WTC11 (cell line): ENCODE measurements at regions not wholly inside any gene's neighbourhood (a gene's known extent, or its start where the extent isn't known, plus 50 kb on each side); places are given as distances from the start of the nearest gene placed in this dataset.

ENCODE experiments used
- ATAC-seq: fragments of 200-7000 bp; cut with Tn5 transposase; 2 replicates; pipeline ENCODE4 v1.10.0; 2021; ENCODE audit warnings: mild to moderate bottlenecking, moderate library complexity
- CTCF ChIA-PET: fragments of 300-600 bp; sonication (Branson Sonifier 250); formaldehyde crosslinking; loops from one replicate; lab custom pipeline; 2021; ENCODE audit warnings: antibody characterized with exemption; lab: Charles Lee
- POLR2A ChIA-PET: fragments of 350-600 bp; sonication (Branson Sonifier 250); formaldehyde crosslinking; loops from one replicate; lab custom pipeline; 2021; ENCODE audit warnings: antibody characterized with exemption; lab: Charles Lee
- DNase-seq: peaks from one replicate; pipeline ENCODE4 v3.0.0; 2021; ENCODE audit warnings: low spot score
- H3K27ac Mint-ChIP-seq: 2 replicates; pipeline ENCODE4 v1.8.0; 2021; ENCODE audit warnings: mixed read lengths
- H3K27me3 Mint-ChIP-seq: 2 replicates; pipeline ENCODE4 v1.8.0; 2021; ENCODE audit warnings: low read depth, mild to moderate bottlenecking, moderate library complexity, mixed read lengths
- H3K36me3 Mint-ChIP-seq: 2 replicates; pipeline ENCODE4 v1.8.0; 2021; ENCODE audit warnings: mixed read lengths
- H3K4me1 Mint-ChIP-seq: 2 replicates; pipeline ENCODE4 v1.8.0; 2022; ENCODE audit warnings: mixed read lengths
- H3K4me3 Mint-ChIP-seq: 2 replicates; pipeline ENCODE4 v1.8.0; 2021; ENCODE audit warnings: mild to moderate bottlenecking, moderate library complexity, mixed read lengths
- H3K9me3 Mint-ChIP-seq: 2 replicates; pipeline ENCODE4 v1.8.0; 2021; ENCODE audit warnings: mixed read lengths
- ATF1 ChIP-seq: sonication (generic); formaldehyde crosslinking; IDR thresholded peaks from 2 replicates; pipeline ENCODE4 v1.8.1; 2023; ENCODE audit warnings: mild to moderate bottlenecking, moderate library complexity, missing genetic modification reagents
- ATF2 ChIP-seq: sonication (generic); formaldehyde crosslinking; IDR thresholded peaks from 2 replicates; pipeline ENCODE4 v1.8.1; 2022; ENCODE audit warnings: low read depth, missing genetic modification reagents, borderline replicate concordance
- CDX4 ChIP-seq: fragments of 250-450 bp; sonication (Bioruptor Pico); IDR thresholded peaks from 2 replicates; pipeline ENCODE4 v1.9.0; 2021; ENCODE audit warnings: moderate library complexity, mild to moderate bottlenecking, inconsistent platforms, borderline replicate concordance
- CTCF ChIP-seq: fragments of 200-600 bp; IDR thresholded peaks from 2 replicates; pipeline ENCODE4 v1.8.0; 2022; ENCODE audit warnings: antibody characterized with exemption
- ETV6 ChIP-seq: sonication (generic); formaldehyde crosslinking; IDR thresholded peaks from 2 replicates; pipeline ENCODE4 v1.8.1; 2022; ENCODE audit warnings: mild to moderate bottlenecking, missing genetic modification reagents
- FOXP1 ChIP-seq: sonication (generic); formaldehyde crosslinking; IDR thresholded peaks from 2 replicates; pipeline ENCODE4 v1.8.0; 2022; ENCODE audit warnings: missing genetic modification reagents, mild to moderate bottlenecking, moderate library complexity, borderline replicate concordance
- MAX ChIP-seq: sonication (generic); formaldehyde crosslinking; IDR thresholded peaks from 2 replicates; pipeline ENCODE4 v1.8.0; 2022; ENCODE audit warnings: mild to moderate bottlenecking, missing genetic modification reagents
- MXD4 ChIP-seq: fragments of 250-450 bp; sonication (Bioruptor Pico); IDR thresholded peaks from 2 replicates; pipeline ENCODE4 v1.8.0; 2021; ENCODE audit warnings: mild to moderate bottlenecking, moderate library complexity, borderline replicate concordance
- OVOL2 ChIP-seq: fragments of 250-450 bp; sonication (Bioruptor Pico); IDR thresholded peaks from 2 replicates; pipeline ENCODE4 v1.9.0; 2021; ENCODE audit warnings: mild to moderate bottlenecking, borderline replicate concordance
- PRRX2 ChIP-seq: fragments of 250-450 bp; sonication (Bioruptor Pico); IDR thresholded peaks from 2 replicates; pipeline ENCODE4 v1.8.0; 2021; ENCODE audit warnings: mild to moderate bottlenecking
- ZNF219 ChIP-seq: sonication (generic); formaldehyde crosslinking; IDR thresholded peaks from 2 replicates; pipeline ENCODE4 v1.8.0; 2023; ENCODE audit warnings: missing genetic modification reagents, mild to moderate bottlenecking, borderline replicate concordance
- ZNF232 ChIP-seq: sonication (generic); formaldehyde crosslinking; IDR thresholded peaks from 2 replicates; pipeline ENCODE4 v1.8.0; 2022; ENCODE audit warnings: mild to moderate bottlenecking, missing genetic modification reagents
- ZNF416 ChIP-seq: fragments of 250-450 bp; sonication (Bioruptor Pico); IDR thresholded peaks from 2 replicates; pipeline ENCODE4 v1.9.0; 2021; ENCODE audit warnings: mild to moderate bottlenecking, inconsistent platforms
- ZNF671 ChIP-seq: fragments of 250-450 bp; sonication (Bioruptor Pico); IDR thresholded peaks from 2 replicates; pipeline ENCODE4 v1.8.0; 2021; ENCODE audit warnings: mild to moderate bottlenecking
- TF ChIP-seq, protein P1 (sequence below): sonication (generic); formaldehyde crosslinking; IDR thresholded peaks from 2 replicates; pipeline ENCODE4 v1.8.0; 2022; ENCODE audit warnings: mild to moderate bottlenecking, missing genetic modification reagents
- TF ChIP-seq, protein P2 (sequence below): fragments of 250-450 bp; sonication (Bioruptor Pico); IDR thresholded peaks from 2 replicates; pipeline ENCODE4 v1.9.0; 2021; ENCODE audit warnings: mild to moderate bottlenecking
- TF ChIP-seq, protein P3 (sequence below): fragments of 250-450 bp; sonication (Bioruptor Pico); conservative IDR thresholded peaks from 2 replicates; pipeline ENCODE4 v1.9.0; 2021; ENCODE audit warnings: mild to moderate bottlenecking

DNA sequence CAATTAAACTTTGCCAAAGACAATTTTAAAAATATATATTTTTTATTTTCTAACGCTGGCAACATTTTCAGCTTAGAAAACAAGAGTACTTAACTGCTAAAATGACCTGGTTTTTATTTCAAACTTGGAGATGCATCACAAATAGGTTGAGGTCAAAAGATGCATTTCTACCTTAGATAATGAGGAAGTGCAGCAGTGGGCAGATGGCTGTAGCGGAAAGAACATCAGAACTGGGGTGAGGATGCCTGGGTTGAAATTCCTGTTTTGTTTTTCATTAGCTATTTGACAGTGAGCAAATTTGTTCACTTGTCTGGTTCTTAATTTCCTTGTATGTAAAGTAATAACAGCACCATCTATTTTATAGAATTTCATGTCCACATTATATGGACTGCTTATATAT, 524.8 kb upstream of the KLF4 start (continued):
- TF ChIP-seq, protein P1, sequence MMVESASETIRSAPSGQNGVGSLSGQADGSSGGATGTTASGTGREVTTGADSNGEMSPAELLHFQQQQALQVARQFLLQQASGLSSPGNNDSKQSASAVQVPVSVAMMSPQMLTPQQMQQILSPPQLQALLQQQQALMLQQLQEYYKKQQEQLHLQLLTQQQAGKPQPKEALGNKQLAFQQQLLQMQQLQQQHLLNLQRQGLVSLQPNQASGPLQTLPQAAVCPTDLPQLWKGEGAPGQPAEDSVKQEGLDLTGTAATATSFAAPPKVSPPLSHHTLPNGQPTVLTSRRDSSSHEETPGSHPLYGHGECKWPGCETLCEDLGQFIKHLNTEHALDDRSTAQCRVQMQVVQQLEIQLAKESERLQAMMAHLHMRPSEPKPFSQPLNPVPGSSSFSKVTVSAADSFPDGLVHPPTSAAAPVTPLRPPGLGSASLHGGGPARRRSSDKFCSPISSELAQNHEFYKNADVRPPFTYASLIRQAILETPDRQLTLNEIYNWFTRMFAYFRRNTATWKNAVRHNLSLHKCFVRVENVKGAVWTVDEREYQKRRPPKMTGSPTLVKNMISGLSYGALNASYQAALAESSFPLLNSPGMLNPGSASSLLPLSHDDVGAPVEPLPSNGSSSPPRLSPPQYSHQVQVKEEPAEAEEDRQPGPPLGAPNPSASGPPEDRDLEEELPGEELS = no peak
- TF ChIP-seq, protein P2, sequence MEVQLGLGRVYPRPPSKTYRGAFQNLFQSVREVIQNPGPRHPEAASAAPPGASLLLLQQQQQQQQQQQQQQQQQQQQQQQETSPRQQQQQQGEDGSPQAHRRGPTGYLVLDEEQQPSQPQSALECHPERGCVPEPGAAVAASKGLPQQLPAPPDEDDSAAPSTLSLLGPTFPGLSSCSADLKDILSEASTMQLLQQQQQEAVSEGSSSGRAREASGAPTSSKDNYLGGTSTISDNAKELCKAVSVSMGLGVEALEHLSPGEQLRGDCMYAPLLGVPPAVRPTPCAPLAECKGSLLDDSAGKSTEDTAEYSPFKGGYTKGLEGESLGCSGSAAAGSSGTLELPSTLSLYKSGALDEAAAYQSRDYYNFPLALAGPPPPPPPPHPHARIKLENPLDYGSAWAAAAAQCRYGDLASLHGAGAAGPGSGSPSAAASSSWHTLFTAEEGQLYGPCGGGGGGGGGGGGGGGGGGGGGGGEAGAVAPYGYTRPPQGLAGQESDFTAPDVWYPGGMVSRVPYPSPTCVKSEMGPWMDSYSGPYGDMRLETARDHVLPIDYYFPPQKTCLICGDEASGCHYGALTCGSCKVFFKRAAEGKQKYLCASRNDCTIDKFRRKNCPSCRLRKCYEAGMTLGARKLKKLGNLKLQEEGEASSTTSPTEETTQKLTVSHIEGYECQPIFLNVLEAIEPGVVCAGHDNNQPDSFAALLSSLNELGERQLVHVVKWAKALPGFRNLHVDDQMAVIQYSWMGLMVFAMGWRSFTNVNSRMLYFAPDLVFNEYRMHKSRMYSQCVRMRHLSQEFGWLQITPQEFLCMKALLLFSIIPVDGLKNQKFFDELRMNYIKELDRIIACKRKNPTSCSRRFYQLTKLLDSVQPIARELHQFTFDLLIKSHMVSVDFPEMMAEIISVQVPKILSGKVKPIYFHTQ (CRISPR knock-in tag) = no peak
- TF ChIP-seq MAX (CRISPR knock-in tag) (no peak), CDX4 (CRISPR knock-in tag) (no peak), ETV6 (CRISPR knock-in tag) (no peak)
- TF ChIP-seq, all 79 proteins: peak for 0

- Mint-ChIP-seq H3K4me3 (no peak overlapping the region), H3K27me3 (no peaks in the 10 kb centered on the region)
- POLR2A ChIA-PET = no interaction called here
Measured at GRCh38 chr9:108012886-108013665, 523.5 kb upstream of the KLF4 start.

GRCh38 chr9:108012405-108012804, 522.8 kb upstream of the KLF4 start:
- DNase-seq = no peak
- H3K9me3 Mint-ChIP-seq = no peaks in the 10 kb centered on the region
- ChIA-PET POLR2A (no interaction called here), CTCF (no interaction called here)
- no peak overlapping the region for H3K27ac Mint-ChIP-seq
- no peak overlapping the region for H3K4me3 Mint-ChIP-seq
- H3K27me3 Mint-ChIP-seq = no peaks in the 10 kb centered on the region
- ATAC-seq = no peak
- H3K36me3 Mint-ChIP-seq = no peaks in the 10 kb centered on the region
- H3K4me1 Mint-ChIP-seq = peaks cover 12% of the 10 kb centered on the region
- TF ChIP-seq ATF2 (CRISPR knock-in tag) (no peak), FOXP1 (CRISPR knock-in tag) (no peak), MXD4 (CRISPR knock-in tag) (no peak), ATF1 (CRISPR knock-in tag) (no peak), OVOL2 (CRISPR knock-in tag) (no peak), ETV6 (CRISPR knock-in tag) (no peak)

More at GRCh38 chr9:108012886-108013665, 523.5 kb upstream of the KLF4 start:
- H3K36me3 Mint-ChIP-seq = no peaks in the 10 kb centered on the region
- DNase-seq (no peak), ATAC-seq (no peak)
- no peak for TF ChIP-seq ZNF671 (CRISPR knock-in tag)
- H3K9me3 Mint-ChIP-seq = no peaks in the 10 kb centered on the region; the same call in 1 of the 2 replicates
- peaks cover 18% of the 10 kb centered on the region for H3K4me1 Mint-ChIP-seq
- CTCF ChIA-PET = no interaction called here
- no peak overlapping the region for H3K27ac Mint-ChIP-seq

DNA sequence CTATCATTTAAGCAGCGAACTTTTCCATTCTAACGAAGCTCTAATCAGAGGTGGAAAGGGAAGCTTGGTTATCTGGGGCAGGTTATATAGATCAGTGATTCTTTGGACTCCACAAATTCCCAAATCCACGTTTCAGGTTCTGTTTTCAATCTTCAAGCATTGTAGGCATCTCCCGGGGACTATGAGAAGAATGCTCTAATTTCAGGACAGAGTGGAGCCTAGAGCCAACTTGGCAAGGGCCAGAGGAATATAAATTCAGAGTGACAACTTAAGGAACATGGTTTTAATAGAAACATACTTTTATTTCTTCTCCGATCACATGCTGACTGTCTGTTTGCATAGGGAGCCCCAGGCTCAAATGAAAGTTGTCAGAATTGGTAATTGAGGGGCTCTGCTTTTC, 514.0 kb upstream of the KLF4 start:
- Mint-ChIP-seq H3K36me3 (no peaks in the 10 kb centered on the region), H3K9me3 (peaks cover 7% of the 10 kb centered on the region), H3K27me3 (no peaks in the 10 kb centered on the region), H3K27ac (no peak overlapping the region), H3K4me3 (no peak overlapping the region), H3K4me1 (peaks cover 7% of the 10 kb centered on the region)
- ChIA-PET POLR2A (no interaction called here), CTCF (no interaction called here)
- ATAC-seq (no peak), DNase-seq (no peak)
- TF ChIP-seq ZNF416 (CRISPR knock-in tag) (no peak), ZNF219 (CRISPR knock-in tag) (no peak), ZNF232 (no peak), PRRX2 (no peak), CTCF (no peak)
- TF ChIP-seq, protein P3, sequence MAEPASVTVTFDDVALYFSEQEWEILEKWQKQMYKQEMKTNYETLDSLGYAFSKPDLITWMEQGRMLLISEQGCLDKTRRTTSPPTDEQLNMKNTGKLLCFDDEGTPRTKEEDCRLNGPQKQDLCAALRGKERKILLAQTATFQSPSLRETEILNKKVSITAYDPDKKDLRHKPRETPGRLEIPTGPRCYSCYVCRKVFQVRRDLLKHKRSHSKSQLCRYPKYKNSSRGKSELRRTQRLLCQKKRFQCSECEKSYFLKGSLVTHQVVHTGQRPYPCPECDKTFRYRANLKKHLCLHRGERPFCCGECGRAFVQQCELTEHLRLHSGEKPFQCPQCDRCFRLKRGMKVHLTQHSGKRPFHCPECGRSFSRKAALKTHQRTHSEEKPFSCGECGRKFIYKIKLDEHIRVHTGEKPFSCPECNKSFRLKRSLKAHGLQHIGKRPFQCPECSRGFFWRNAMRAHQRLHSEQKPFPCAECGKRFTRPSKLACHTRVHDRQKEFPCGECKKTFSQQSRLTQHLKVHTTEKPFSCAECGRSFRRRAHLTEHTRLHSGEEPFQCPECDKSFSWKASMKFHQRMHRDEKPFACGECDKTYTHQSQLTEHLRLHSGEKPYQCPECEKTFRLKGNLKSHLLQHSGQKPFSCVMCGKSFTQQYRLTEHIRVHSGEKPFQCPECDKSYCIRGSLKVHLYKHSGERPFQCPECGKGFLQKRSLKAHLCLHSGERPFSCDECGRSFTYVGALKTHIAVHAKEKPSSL (CRISPR knock-in tag) = no peak
